GM18870 (cell line): ENCODE measurements at regions not wholly inside any gene's neighbourhood (a gene's known extent, or its start where the extent isn't known, plus 50 kb on each side); places are given as distances from the start of the nearest gene placed in this dataset.
"Not testable (repeated sequence)": the region's sequence is repeated elsewhere in the genome, so short reads cannot be mapped to it uniquely, and the experiment has no call there.

Source experiments
- ATAC-seq: cut with Tn5 transposase; IDR thresholded peaks from one replicate; pipeline ENCODE4 v1.9.1; 2021; ENCODE audit warnings: moderate library complexity; ENCODE audit not compliant: unreplicated experiment

DNA sequence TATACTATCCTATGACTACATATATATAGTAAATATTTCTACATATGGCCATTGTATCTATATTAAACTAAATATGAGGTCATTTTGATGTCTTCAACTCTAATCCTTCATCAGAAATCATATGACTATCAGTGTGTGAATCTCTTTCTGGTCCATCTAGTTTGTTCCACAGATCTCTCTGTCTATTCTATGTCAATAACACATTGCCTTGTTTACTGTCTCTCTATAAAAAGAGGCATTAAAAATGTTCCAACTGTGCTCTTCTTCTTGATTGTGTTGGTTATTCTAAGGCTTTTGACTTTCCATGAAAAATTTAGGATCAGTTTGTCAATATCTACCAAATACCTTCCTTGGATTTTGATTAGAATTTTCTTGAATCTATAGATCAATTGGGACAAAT is 338.3 kb upstream of the FSTL5 start:
- ATAC-seq = no peak

DNA sequence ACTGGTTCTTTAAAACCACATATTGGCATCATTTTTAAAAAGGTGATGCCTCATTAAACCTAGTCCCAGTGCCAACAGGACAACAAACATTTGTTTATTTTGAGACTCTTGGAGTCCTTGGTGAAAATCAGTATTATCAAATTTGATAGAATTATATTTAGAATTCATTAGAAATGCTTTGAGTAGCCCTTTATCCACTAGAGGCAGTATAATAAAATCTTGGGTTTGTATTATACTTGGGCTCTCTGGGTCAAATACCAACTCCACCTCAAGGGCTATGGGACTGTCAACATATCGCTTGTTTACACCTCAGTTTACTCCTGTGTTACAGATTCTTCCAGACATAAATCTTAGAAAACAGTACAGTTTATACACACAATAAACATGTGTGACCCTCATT is 335.7 kb upstream of the FSTL5 start:
- ATAC-seq = no peak

DNA sequence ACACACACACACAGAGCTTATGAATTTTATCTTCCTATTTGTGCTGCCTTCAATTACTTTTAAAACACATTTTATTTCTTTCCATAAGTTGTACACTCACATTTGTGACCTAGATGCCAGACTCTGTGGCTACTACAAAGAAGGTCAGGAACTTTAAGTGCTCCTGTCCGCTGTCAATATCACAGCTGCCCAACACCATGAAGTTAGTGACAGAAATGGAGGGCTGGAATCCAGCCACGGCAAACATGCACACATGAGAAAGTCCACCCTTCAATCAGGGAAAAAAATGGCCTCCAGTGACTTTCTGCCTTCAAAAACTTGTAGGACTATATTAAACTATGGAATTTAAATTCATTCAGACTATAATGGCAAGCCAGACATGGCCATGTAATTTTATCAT is 334.4 kb upstream of the FSTL5 start:
- ATAC-seq = no peak

DNA sequence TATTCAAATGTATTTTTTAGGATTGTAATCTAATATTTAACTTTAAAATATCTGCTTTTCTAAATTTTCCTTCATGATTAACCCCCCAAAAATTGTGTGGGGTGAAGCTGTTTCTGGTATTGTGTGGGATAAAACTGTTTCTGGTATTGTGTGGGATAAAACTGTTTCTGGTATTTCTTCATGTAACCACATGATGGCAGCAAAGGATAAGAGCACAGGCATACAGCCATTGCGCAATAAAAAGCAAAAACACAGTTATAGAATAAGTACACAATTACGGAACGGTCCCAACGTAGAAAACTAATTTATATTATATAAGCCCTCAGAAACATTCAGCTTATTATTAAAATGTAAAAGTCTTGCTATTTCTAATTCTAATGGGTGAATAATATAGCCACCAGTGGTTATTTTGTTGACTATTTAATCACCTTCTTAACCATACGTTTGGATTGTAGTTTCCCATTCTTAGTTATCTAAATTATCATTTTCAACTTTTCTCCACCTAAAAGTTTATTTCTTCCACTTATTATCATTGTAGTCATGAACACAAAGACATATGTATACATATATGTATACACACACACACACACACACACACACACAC is 333.9 kb upstream of the FSTL5 start:
- peak; percentile 85 for ATAC-seq

DNA sequence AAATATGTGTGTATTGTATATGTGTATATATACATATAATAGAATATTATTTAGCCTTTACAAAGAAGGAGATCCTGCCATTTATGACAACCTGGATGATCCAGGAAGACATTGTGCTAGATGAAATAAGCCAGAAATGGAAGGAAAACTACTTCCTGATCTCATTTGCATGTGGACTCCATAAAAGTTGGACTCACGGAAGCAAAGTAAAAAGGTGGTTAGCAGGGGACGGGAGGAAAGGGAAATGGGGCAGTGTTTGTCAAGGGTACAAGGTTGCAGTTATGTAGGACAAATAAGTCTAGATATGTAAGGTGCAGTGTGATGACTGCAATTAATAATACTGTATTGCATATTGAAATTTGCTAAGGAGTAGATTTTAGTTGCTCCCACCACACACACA is 331.1 kb upstream of the FSTL5 start:
- ATAC-seq = no peak

DNA sequence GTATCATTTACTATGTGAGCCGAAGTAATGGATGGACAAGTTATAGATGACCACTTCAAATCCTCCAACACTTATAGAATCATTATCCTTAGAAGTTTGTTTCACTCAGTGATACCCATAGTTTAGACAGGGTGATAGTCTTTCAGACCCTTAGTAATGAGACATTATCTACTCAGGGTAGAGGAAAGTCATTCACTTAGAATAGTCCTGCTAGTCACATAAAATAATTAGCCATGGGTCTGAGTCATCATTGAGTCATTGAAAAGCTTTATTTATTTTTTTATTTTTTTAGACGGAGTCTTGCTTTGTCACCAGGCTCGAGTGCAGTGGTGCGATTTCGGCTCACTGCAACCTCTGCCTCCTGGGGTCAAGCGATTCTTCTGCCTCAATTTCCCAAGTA is 321.7 kb upstream of the FSTL5 start:
- no peak for ATAC-seq

DNA sequence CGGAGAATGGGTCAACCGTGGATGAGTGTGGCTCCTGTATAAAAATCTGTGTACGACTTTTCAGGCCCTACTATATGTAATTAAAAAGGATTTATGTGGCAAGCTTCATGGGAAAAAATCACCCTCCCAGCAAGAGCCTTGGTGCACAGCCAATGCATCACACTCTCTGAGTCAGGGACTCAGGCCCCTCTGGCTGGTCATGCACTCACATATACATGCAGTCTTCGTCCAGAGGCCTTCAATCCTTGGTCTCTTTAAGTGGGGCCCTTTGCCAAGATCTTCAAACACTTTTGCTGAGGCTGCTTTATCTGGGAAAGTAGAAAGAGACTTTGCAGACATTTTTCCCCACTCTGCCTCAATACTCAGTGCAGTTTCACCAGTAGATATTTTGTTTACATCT is 311.4 kb upstream of the FSTL5 start:
- ATAC-seq = no peak

DNA sequence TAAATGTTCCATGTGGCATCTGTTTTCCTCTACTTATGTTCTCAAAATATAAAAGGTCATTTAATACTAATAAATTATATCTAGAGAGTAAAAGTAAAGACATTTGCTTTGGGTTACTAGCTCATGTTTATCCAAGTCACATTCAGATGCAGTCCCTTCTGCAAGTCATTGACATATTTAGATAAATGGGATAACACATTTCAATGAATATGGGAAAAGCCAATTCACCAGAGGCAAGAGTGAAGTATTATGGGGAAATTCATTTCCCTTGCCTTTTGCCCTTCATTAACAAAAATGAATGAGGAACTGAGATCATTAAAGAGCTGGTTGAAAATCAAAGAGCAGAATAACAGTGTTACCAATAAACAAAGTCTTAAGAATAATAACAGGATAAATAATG is 306.2 kb upstream of the FSTL5 start:
- ATAC-seq = no peak

DNA sequence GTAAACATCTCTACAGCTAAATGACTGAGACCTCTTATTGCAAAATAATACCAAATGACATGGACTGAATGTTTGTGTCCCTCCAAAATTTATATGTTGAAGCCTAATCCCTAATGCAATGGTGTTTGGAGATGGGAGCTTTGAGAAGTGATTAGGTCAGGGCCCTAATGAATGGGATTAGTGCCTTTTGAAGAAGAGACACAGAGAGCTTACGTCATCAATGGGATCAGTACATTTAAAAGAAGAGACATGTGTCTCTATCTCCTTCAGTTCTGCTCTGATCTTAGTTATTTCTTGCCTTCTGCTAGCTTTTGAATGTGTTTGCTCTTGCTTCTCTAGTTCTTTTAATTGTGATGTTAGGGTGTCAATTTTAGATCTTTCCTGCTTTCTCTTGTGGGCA is 301.6 kb upstream of the FSTL5 start:
- ATAC-seq = not testable (repeated sequence)

DNA sequence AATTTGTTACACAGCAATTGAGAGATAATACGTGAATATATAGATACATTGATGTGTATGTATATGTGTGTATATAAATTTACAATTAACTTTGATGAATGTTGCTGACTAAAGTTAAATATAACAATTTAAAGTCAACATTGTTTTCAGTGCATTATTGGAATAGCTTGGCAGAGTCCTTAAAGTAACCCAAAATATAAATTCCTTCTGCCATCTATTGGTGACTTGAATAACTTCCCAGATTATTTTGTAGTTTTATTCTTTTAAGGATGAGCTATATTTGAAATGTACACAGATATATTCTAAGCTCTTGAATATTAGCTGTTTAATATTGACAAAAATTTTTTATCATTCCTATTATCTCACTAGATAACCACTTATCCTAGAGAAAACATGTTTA is 298.2 kb upstream of the FSTL5 start:
- no peak for ATAC-seq

DNA sequence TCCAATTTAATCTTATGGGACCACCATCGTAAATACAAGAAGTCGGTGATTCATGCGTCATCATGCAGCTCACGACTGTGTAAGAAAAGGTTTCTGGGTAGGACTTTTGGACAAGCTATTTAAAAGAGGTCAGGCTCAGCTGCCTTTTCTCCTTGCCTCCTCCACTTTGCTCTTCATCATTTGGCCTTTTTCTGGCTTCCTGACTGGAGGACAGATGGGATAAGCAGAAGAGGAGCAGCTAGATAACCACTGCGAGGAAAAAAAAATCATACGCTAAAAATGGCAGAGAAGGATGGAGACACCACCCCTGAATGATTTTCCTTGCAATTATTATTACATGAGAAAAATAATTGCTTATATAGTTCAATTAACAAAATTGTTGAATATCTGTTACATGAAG is 294.3 kb upstream of the FSTL5 start:
- no peak for ATAC-seq

DNA sequence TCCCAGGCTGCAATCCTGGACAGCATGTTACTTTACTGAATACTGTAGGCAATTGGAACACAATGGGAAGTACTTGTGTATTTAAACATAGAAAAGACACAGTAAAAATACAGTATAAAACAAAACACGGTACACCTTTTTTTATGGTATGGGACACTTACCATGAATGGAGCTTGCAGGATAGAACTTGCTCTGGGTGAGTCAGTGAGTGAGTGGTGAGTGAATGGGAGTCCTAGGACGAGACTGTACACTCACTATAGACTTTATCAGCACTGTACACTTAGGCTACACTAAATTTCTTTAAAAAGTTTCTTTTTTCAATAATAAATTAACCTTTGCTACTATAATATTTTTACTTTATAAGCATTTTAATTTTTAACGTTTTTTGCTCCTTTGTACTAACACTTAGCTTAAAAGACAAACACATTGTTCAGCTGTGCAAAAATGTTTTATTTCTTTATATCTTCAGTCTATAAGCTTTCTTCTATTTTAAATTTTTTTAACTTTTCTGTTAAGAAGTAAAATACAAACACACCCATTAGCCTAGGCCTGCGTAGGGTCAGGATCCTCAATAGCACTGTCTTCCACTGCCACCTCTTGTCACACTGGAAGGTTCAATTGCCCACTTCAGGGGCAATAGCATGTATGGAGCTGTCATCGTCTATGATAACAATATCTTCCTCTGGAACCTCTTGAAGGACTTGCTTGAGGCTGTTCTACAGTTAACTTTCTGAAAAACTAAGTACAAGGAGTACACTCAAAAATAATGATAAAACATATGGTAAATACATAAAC is 293.5 kb upstream of the FSTL5 start:
- no peak for ATAC-seq

DNA sequence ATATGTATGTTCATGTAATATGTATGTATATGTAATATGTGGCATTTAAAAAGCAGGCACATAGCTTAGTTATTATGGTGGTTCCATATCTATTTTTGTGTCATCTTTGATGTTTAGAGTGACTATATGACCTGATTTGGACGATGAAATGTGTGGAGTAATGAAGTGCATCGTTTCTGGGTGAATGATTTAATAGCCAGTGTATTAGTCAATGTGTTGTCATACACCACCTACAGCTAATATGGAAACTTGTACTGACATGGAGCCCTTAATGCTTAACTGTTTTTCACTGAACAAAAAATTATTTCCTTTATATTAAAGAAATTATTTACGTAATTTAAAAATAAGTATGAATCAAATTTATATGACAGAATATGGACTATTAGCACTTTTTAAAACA is 292.3 kb upstream of the FSTL5 start:
- no peak for ATAC-seq

DNA sequence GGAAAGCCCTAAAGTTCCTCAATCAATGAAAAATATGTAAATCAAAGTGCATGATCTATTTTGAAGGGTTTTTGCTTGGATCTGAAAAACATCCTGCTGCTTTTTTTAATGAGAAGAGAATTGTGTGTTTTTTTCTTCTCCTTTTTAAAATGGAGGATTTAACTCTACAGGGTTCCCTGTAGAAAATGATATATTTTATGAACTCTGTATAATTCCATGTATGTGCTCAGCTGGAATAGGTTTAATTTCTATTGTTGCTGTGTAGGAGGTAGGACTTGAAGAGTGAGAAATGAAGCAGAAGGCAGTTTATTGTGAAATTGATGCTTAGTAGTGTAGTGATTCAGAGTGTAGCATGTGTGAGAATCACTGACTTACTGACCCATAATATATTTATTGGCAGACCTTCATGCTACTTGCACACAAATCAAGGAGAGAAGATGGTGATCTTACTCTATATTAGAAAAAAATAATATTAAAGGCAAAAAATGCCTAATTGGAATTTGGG is 286.8 kb upstream of the FSTL5 start:
- no peak for ATAC-seq

DNA sequence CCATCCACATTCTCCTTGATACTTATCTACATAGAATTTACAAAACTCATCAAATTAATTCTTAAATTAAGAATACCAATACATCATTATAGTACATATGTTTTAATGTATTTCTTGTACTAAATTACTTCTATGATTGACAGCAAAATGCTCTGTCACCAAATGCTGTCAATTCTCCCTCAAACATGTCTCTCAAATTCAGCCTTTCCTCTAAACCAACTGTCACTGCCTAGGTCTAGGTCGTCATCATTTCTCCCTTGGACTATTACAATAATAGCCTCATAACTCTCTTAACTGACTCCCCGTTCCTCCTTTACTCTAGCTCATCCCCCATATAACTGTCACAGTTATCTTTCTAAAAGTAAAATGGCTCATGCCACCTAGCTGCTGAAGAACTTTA is 279.7 kb upstream of the FSTL5 start:
- ATAC-seq = no peak

DNA sequence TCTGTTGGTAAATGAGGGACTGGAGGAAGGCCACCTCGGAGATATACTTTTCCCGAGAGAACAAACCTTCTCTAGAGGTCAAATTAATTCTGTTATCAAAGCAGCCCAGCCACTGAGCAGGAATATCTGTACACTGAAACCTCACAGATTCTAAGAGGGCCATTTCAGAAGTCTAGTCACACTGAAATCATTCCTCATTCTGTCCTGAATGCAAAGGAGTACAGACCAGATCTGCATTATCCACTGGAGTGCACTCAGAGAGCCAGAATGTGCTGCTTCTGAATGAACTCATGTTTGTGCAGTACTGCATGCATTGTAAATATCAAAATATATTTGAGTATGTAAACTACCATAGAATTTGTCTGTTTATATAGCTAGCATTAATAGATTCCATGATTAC is 278.3 kb upstream of the FSTL5 start:
- ATAC-seq = no peak

DNA sequence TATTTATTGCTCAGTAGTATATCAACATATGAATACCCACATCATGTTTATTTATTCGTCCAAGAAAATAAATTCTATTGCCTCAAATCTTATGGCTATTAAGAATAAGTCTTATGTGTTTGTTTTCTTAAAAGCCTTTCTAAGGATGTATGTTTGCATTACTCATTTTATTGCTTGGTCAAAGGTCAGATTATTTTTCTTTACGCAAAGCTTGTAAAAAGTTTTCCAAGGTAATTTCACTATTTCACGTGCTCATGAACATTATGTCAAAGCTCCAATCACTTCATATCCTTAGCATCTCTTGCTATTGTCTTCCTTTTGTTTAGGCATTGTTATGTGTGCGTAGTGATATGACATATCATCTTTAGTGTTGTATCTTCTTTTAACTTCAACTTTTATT is 258.5 kb upstream of the FSTL5 start:
- no peak for ATAC-seq

DNA sequence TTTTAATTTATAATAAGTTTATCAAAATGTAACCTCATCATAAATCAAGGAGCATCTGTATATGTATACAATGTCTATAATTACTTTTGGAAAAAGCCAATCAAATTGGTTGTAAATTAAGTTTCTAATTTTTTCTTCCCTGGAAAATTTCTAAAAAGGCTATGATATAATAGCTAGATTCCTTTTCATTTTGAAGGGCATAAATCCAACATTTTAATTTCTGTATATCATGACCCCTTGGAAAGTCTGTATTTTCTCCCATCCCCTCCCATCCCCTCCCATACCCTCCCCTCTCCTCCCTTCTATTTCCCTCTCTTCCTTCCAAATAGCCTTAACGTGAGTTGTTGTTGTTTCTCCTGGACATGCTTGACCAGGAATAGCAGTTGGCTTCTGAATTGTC is 247.1 kb upstream of the FSTL5 start:
- no peak for ATAC-seq

DNA sequence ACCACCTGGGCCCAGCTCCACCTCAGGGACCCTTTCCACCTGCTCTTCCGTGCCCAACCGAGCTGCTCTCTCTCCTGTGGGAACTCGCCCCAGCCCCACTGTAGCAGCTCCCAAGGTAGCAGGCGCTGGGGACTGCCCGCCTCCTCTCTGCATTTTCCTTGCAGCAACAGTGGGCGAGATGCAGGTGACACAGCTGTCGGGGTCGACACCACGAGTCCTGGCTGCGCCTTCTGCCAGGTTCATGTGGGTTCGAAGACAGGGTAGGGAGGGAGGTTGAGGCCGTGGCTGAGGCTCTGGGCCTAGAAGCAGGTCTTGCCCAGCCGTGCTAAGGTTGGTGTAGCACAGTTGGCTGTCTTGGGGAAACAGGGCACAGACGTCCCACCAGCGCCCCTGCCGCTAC is 245.2 kb upstream of the FSTL5 start:
- ATAC-seq = no peak

DNA sequence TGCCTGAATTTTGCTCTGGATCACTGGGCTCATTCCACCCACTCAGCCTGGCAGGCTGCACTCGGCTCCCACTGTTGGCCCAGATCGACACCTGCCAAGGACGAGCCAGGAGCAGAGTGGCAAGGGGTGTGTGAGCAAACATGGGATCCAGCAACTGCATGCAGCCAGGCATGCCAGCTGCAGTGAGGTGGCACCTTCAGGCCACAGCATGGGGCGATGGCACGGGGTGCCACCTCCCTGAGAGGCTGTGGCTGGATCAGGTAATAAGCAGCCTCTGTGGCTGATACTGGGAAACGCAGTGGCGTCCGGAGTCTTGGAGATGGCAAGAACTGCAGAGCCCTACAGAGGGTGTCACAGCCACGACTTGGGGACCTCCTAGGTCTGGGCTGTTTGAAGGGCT is 244.5 kb upstream of the FSTL5 start:
- no peak for ATAC-seq

DNA sequence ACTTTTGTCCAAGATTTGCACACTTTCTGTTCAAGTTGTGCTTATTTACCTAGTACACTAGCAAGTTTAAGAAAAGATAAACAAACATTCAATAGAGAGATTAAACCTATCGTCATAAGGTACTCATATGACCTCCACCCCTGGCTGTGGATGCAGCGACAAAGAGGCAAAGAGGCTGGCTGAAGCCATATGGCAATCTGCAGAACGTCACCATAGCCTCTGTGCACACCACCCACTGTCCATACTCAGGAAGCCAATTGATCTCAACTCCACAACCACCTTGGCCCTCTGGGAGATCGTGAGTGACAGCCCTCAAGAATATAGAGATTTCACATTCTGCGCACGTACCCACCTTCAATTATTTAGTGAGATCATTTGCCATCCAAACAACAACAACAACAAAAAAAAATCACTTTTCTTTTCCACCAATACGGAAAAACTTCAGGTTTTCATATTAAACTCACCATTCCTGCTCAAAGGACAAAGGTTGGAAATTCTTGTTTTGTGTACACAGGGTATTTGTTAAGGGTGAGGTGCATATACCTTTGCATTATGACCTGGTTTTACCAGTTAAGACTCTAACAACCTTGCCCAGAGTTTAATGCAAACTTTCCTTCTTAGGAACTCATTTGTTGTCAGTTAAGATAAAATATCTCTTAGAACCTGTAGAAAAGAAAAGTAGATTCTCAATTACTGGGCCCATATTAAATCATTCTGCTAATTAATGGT is 243.0 kb upstream of the FSTL5 start:
- no peak for ATAC-seq

DNA sequence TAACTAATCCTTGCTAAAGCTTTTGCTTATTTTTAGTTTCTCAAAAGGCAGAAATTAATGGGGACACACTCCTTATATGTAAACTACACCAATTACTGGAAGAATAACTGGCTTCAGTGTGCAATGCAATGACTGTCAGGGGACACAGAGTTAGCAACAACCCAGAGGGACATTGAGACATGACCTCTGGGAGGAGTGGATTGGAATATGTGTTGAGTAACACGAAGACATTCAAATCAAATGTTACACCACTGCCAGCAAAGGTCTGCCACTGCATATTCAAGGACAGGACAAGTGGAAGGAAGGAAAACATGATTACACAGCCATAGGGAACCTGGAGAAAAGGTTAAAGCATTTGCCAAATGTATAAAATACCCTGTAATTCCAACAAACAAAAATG is 240.1 kb upstream of the FSTL5 start:
- ATAC-seq = no peak
